ENCODE measurements at regions not wholly inside any gene's neighbourhood (a gene's known extent, or its start where the extent isn't known, plus 50 kb on each side); places are given as distances from the start of the nearest gene placed in this dataset.

DNA sequence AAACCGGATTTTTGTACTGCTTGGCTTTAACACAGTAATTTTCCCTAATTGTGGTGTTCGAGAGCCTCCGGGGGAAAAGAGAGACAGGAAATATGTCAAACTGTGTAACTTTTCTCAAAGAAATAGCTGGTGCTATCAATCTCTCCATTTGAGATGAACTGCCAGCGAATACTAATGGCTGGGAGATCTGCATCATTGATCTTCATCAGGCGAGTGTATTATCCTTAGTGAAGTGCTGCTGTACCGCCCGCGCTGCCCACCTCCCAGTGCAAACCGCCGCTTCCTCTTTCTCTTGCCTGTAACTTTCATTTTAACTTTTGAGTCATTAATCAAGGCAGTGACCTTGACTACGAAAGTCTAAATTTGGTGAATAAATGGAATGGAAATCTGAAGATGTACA lies 246.1 kb upstream of the ST6GAL2 start:
- TF ChIP-seq POLR2A (IDR thresholded peaks at IDR 0.05), result no peak
- TF ChIP-seq, protein P1, sequence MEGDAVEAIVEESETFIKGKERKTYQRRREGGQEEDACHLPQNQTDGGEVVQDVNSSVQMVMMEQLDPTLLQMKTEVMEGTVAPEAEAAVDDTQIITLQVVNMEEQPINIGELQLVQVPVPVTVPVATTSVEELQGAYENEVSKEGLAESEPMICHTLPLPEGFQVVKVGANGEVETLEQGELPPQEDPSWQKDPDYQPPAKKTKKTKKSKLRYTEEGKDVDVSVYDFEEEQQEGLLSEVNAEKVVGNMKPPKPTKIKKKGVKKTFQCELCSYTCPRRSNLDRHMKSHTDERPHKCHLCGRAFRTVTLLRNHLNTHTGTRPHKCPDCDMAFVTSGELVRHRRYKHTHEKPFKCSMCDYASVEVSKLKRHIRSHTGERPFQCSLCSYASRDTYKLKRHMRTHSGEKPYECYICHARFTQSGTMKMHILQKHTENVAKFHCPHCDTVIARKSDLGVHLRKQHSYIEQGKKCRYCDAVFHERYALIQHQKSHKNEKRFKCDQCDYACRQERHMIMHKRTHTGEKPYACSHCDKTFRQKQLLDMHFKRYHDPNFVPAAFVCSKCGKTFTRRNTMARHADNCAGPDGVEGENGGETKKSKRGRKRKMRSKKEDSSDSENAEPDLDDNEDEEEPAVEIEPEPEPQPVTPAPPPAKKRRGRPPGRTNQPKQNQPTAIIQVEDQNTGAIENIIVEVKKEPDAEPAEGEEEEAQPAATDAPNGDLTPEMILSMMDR (IDR thresholded peaks at IDR 0.05), result no peak
- intact Hi-C loops (cut with DNase I), result no loop called here
- DNase-seq, result no peak
- Histone ChIP-seq H3K9me3 (no peaks in the 10 kb centered on the region), H3K36me3 (replicated peaks in 1 of 2; ENCODE audit: insufficient read depth in 1 of 2, low read depth in 2 of 2) (no peaks in the 10 kb centered on the region), H3K27me3 (no peaks in the 10 kb centered on the region), H3K4me1 (no peaks in the 10 kb centered on the region), H3K27ac (no peak overlapping the region), H3K4me3 (no peak overlapping the region)
- ATAC-seq, result no peak
- WGBS, 2 donors, result 36 to 45% methylated on average over 11 of the region's 11 CpGs

DNA sequence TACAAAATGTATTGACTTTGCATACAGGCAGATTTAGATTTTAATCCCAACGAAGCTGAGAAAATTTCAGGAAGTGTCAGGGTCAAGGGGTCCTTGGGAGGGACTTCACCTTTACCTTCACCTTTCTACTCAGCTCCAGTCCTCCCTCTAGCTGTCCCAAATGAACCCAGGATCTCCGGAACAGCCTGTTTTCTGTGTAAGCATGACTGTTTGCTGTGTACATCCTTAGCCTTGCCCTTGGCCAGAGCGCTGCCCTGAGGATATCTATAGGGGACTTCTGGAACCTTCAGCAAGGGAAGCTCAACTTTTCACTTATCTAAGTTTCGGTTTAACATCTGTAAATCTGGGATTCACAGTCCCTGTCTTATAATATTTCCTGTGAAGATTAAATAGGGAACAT lies 246.8 kb upstream of the ST6GAL2 start:
- intact Hi-C loops (cut with DNase I), result no loop called here
- H3K4me3 ChIP-seq, result no peak overlapping the region
- DNase-seq, result no peak
- H3K4me1 ChIP-seq, result no peaks in the 10 kb centered on the region
- no peak for ATAC-seq
- no peaks in the 10 kb centered on the region for H3K36me3 ChIP-seq (replicated peaks in 1 of 2; ENCODE audit: insufficient read depth in 1 of 2, low read depth in 2 of 2)
- 45 to 47% methylated on average over 4 of the region's 4 CpGs for WGBS, 2 donors
- no peak overlapping the region for H3K27ac ChIP-seq
- TF ChIP-seq, protein P1 (IDR thresholded peaks at IDR 0.05), result no peak
- TF ChIP-seq POLR2A (IDR thresholded peaks at IDR 0.05), result no peak
- H3K27me3 ChIP-seq, result no peaks in the 10 kb centered on the region
- H3K9me3 ChIP-seq, result no peaks in the 10 kb centered on the region

DNA sequence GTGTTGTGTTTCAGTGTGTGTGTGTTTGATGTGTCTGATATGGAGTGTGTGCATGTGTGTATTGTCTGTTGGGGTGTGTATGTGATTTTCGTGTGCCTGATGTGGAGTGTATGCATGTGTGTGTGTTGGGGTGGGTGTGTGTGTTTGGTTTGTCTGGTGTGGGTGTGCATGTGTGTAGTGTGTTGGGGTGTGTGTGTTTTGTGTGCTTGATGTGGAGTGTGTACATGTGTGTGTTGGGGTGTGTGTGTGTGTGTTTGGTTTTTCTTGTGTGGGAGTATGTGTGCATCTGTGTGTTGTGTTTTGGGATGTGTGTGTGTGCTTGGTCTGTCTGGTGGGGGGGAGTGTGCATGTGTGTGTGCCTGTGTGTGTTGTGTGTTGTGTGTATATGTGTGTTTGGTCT lies 247.4 kb upstream of the ST6GAL2 start:
- Histone ChIP-seq H3K27ac (no peak overlapping the region), H3K36me3 (replicated peaks in 1 of 2; ENCODE audit: insufficient read depth in 1 of 2, low read depth in 2 of 2) (no peaks in the 10 kb centered on the region), H3K4me3 (no peak overlapping the region), H3K27me3 (no peaks in the 10 kb centered on the region), H3K9me3 (no peaks in the 10 kb centered on the region), H3K4me1 (no peaks in the 10 kb centered on the region)
- TF ChIP-seq, protein P1 (IDR thresholded peaks at IDR 0.05), result no peak
- no peak for TF ChIP-seq POLR2A (IDR thresholded peaks at IDR 0.05)
- WGBS, 2 donors, result 40 to 48% methylated on average over 1 of the region's 1 CpG
- intact Hi-C loops (cut with DNase I), result no loop called here
- ATAC-seq (no peak), DNase-seq (no peak)

DNA sequence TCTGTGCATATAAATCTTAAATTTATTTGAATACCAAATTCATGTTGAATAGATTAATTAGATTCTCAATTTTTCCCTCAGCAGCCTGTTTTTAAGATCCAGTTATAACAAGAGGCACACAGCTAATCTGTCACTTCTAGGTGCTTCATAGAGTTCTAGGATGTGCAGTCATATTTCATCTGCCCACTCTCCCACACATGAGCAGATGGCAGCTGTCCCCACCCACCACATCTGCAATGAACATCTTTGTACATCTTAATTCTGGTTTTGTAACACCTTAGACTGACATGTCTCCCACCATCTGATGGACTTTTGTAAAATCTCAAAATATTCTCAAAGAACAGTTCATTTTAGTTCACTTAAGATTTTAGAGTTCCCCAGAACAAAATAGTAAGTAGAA lies 250.8 kb upstream of the ST6GAL2 start:
- H3K9me3 ChIP-seq, result no peaks in the 10 kb centered on the region
- H3K36me3 ChIP-seq (replicated peaks in 1 of 2; ENCODE audit: insufficient read depth in 1 of 2, low read depth in 2 of 2), result no peaks in the 10 kb centered on the region
- DNase-seq, result no peak
- no peak for ATAC-seq
- no peaks in the 10 kb centered on the region for H3K4me1 ChIP-seq
- no peak overlapping the region for H3K4me3 ChIP-seq
- H3K27me3 ChIP-seq, result no peaks in the 10 kb centered on the region
- intact Hi-C loops (cut with DNase I), result no loop called here
- no peak for TF ChIP-seq POLR2A (IDR thresholded peaks at IDR 0.05)
- TF ChIP-seq, protein P1 (IDR thresholded peaks at IDR 0.05), result no peak
- no peak overlapping the region for H3K27ac ChIP-seq

DNA sequence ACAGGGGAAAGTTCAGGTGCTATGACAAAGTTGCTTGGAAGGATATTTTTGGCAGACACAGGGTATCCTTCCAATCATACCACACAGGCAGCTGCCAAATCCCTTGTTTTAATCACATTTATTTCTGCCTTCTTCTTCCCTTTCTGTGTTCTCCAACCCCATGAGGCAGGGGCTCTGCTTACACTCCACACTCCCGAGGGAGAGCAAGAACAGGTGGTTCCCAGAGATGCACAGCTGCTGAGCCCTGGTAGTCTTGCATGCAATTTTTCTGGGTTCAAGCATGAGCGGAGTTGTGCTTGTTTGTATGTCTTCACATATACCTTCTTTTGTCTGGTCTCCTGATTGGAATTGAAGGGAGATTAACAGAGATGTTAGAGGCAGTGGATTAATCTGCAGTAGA lies 251.7 kb upstream of the ST6GAL2 start:
- H3K9me3 ChIP-seq, result no peaks in the 10 kb centered on the region
- ATAC-seq, result no peak
- DNase-seq, result no peak
- H3K4me3 ChIP-seq, result no peak overlapping the region
- TF ChIP-seq POLR2A (IDR thresholded peaks at IDR 0.05), result no peak
- TF ChIP-seq, protein P1 (IDR thresholded peaks at IDR 0.05), result no peak
- H3K4me1 ChIP-seq, result no peaks in the 10 kb centered on the region
- intact Hi-C loops (cut with DNase I), result no loop called here
- no peaks in the 10 kb centered on the region for H3K36me3 ChIP-seq (replicated peaks in 1 of 2; ENCODE audit: insufficient read depth in 1 of 2, low read depth in 2 of 2)
- H3K27me3 ChIP-seq, result no peaks in the 10 kb centered on the region
- no peak overlapping the region for H3K27ac ChIP-seq
- WGBS, 2 donors, result 37 to 54% methylated on average over 2 of the region's 2 CpGs
